ENCODE measurements at regions not wholly inside any gene's neighbourhood (a gene's known extent, or its start where the extent isn't known, plus 50 kb on each side); places are given as distances from the start of the nearest gene placed in this dataset.

DNA sequence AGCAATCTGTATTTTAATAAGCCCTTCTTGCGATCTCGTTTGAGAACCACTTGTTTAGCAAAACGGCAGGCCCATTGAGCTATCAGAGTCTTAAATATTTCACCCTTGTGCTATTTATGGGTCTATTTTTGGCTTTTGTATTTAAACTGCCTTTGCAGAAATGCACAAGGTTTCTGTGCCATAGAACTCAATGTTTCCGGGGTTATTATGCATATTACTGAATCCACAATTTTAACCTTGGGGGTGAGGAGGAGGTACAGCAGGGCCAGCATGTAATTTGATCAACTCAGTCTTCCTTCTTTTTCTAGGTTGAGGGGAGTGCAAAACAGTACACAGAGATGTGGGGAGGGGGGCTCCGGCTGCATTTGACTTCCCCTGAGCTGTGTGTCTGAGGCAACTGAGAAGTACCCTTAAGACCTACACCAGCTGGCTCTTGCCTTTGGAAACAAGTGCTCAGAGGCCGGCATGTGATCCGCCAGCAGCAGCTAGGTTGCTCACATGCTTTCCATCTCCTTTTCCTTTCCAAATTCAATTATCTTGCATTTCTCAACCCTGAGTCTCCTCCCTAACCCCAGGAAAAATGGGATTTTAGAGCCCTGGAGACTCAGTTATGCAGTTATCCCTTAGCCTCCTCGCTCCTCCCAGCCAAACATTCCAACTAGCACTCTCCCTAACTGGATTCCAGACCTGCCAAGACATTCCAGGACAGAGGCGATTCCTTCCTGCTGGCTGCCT, 103.0 kb downstream of the HNRNPLL start:
- no peaks in the 10 kb centered on the region for H4K20me1 ChIP-seq (replicated peaks; ENCODE audit: control insufficient read depth, extremely low read depth, insufficient read depth, low read length)
- no peaks in the 10 kb centered on the region for H3K36me3 ChIP-seq (ENCODE audit: control insufficient read depth in 2 of 2, extremely low read depth in 1 of 2, insufficient read depth in 2 of 2, low read length in 2 of 2)
- H3K9me1 ChIP-seq (replicated peaks; ENCODE audit: control insufficient read depth, extremely low read depth, insufficient read depth, low read length) = no peaks in the 10 kb centered on the region
- intact Hi-C loops (cut with micrococcal nuclease) (no loop called here), dilution Hi-C loops (cut with MboI; ENCODE audit: extremely low pct_ligation_motif_present, low sequenced_read_pairs) (no loop called here)
- no peak overlapping the region for H3K27ac ChIP-seq (ENCODE audit: insufficient read depth, low read depth, low read length)
- no peaks in the 10 kb centered on the region for H3K79me2 ChIP-seq (ENCODE audit: control insufficient read depth, insufficient read depth, low read length)
- no peaks in the 10 kb centered on the region for H3K4me1 ChIP-seq (ENCODE audit: control insufficient read depth, extremely low read depth, insufficient read depth, low read length)
- H3K4me2 ChIP-seq (ENCODE audit: insufficient read depth, low read length) = no peak overlapping the region
- no peak overlapping the region for H2AFZ ChIP-seq (ENCODE audit: low read depth, low read length)
- POLR2A ChIA-PET = interaction anchor here (0.8 kb wide), 1 partner anchor 221 kb away, joined by 6 read pairs; no protein-coding TSS in a partner anchor
- DNase-seq (ENCODE audit: low read depth, low spot score) (no peak), FAIRE-seq (no peak)
- no peak overlapping the region for H3K4me3 ChIP-seq (replicated peaks in 1 of 3; ENCODE audit: insufficient read depth in 1 of 3, low read depth in 1 of 3, low read length in 3 of 3)
- CTCF ChIA-PET = interaction anchor here (1.7 kb wide), 1 partner anchor 8 kb away, joined by 6 read pairs; no protein-coding TSS in a partner anchor
- no peaks in the 10 kb centered on the region for H3K9me3 ChIP-seq (replicated peaks; ENCODE audit: control insufficient read depth, insufficient read depth, low read length)
- peaks cover 0 to 11% of the 10 kb centered on the region in 2 experiments for H3K27me3 ChIP-seq (ENCODE audit: control insufficient read depth in 2 of 2, insufficient read depth in 2 of 2, low read length in 2 of 2)
- no peak for TF ChIP-seq GATA2 (IDR thresholded peaks at IDR 0.05; ENCODE audit: insufficient read depth, insufficient read length, low read depth, low read length)
- no peak overlapping the region for H3K9ac ChIP-seq (replicated peaks; ENCODE audit: extremely low read depth, insufficient read depth, low read length)
- BruUV-seq (replicated peaks) = no TSS peak

DNA sequence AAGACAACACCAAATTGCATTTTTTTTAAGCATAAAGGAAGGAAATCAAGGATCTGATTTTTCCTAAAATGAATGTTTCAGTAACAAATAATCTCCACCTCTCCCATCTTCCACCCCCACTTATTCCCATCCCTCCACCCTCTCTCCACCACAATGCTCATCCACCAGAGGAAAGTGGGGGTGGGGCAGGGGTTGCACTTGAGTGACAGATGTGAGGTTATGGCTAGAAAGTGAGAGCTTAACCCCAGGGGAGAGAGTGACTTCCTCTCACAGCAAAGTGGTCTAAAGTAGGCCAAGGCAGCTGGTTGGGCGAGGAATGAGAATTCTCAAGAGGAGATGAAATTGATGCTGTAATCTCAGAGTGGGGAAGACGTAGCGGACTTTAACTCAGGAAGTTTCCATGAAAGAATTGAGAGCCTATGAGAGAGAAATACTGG, 104.7 kb downstream of the HNRNPLL start:
- Histone ChIP-seq H3K4me1 (ENCODE audit: control insufficient read depth, extremely low read depth, insufficient read depth, low read length) (no peaks in the 10 kb centered on the region), H3K9me1 (replicated peaks; ENCODE audit: control insufficient read depth, extremely low read depth, insufficient read depth, low read length) (no peaks in the 10 kb centered on the region), H3K27me3 (ENCODE audit: control insufficient read depth in 2 of 2, insufficient read depth in 2 of 2, low read length in 2 of 2) (peaks cover 0 to 5% of the 10 kb centered on the region in 2 experiments), H3K27ac (ENCODE audit: insufficient read depth, low read depth, low read length) (no peak overlapping the region), H3K4me2 (ENCODE audit: insufficient read depth, low read length) (no peak overlapping the region), H3K9me3 (replicated peaks; ENCODE audit: control insufficient read depth, insufficient read depth, low read length) (no peaks in the 10 kb centered on the region), H3K9ac (replicated peaks; ENCODE audit: extremely low read depth, insufficient read depth, low read length) (no peak overlapping the region), H3K79me2 (ENCODE audit: control insufficient read depth, insufficient read depth, low read length) (no peaks in the 10 kb centered on the region), H2AFZ (ENCODE audit: low read depth, low read length) (no peak overlapping the region), H4K20me1 (replicated peaks; ENCODE audit: control insufficient read depth, extremely low read depth, insufficient read depth, low read length) (no peaks in the 10 kb centered on the region), H3K4me3 (replicated peaks in 1 of 3; ENCODE audit: insufficient read depth in 1 of 3, low read depth in 1 of 3, low read length in 3 of 3) (no peak overlapping the region), H3K36me3 (ENCODE audit: control insufficient read depth in 2 of 2, extremely low read depth in 1 of 2, insufficient read depth in 2 of 2, low read length in 2 of 2) (no peaks in the 10 kb centered on the region)
- TF ChIP-seq, protein P1, sequence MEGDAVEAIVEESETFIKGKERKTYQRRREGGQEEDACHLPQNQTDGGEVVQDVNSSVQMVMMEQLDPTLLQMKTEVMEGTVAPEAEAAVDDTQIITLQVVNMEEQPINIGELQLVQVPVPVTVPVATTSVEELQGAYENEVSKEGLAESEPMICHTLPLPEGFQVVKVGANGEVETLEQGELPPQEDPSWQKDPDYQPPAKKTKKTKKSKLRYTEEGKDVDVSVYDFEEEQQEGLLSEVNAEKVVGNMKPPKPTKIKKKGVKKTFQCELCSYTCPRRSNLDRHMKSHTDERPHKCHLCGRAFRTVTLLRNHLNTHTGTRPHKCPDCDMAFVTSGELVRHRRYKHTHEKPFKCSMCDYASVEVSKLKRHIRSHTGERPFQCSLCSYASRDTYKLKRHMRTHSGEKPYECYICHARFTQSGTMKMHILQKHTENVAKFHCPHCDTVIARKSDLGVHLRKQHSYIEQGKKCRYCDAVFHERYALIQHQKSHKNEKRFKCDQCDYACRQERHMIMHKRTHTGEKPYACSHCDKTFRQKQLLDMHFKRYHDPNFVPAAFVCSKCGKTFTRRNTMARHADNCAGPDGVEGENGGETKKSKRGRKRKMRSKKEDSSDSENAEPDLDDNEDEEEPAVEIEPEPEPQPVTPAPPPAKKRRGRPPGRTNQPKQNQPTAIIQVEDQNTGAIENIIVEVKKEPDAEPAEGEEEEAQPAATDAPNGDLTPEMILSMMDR (IDR thresholded peaks at IDR 0.05; ENCODE audit: extremely low read depth in 1 of 2, insufficient read depth in 1 of 2, low read depth in 1 of 2, low read length in 2 of 2) = no peak
- ChIA-PET POLR2A (no interaction called here), CTCF (interaction anchor here (1.7 kb wide), 1 partner anchor 10 kb away, joined by 6 read pairs; no protein-coding TSS in a partner anchor)
- intact Hi-C loops (cut with micrococcal nuclease) = no loop called here
- DNase-seq (ENCODE audit: low read depth, low spot score) (no peak), FAIRE-seq (no peak)
- no TSS peak for BruUV-seq (replicated peaks)
- dilution Hi-C loops (cut with MboI; ENCODE audit: extremely low pct_ligation_motif_present, low sequenced_read_pairs) = no loop called here
